ENCODE measurements at regions not wholly inside any gene's neighbourhood (a gene's known extent, or its start where the extent isn't known, plus 50 kb on each side); places are given as distances from the start of the nearest gene placed in this dataset.

DNA sequence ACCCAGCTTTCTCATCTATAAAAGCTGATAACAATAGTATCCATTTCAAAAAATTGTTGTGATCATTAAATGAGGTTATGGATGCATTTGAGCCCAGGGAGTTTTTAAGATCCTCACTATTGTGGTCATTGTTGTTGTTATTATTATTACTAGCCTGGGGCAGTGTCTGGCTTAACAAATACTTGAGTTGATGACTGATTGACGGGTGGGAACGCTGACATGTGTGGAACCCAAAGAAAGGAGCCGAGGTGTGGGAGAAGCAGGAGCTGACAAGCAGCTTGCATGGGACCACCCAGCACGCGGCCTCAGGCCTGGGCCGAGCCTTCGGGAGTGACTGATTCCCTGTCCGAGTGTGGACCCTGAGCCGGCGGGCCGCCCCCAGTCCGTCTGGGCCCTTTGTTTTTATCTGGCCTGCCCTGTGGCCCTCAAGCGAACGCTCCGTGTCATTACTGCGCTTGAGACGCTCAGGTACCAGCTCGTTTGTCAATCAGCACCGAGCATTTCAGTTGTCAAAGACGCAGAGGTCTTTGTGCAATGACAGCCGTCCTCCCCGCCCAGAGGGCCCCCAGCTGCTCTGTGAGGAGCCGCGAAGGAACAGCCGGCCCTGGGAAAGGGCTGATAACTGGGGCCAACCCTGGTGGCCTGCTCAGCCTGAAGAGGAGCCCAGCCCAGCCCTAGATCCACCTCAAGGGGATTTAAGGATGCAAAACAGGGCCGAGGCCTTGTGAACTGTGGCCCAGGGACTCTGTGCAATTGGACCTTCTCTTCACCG is 132.9 kb upstream of the FOXF1 start:
- TF ChIP-seq, protein P1, sequence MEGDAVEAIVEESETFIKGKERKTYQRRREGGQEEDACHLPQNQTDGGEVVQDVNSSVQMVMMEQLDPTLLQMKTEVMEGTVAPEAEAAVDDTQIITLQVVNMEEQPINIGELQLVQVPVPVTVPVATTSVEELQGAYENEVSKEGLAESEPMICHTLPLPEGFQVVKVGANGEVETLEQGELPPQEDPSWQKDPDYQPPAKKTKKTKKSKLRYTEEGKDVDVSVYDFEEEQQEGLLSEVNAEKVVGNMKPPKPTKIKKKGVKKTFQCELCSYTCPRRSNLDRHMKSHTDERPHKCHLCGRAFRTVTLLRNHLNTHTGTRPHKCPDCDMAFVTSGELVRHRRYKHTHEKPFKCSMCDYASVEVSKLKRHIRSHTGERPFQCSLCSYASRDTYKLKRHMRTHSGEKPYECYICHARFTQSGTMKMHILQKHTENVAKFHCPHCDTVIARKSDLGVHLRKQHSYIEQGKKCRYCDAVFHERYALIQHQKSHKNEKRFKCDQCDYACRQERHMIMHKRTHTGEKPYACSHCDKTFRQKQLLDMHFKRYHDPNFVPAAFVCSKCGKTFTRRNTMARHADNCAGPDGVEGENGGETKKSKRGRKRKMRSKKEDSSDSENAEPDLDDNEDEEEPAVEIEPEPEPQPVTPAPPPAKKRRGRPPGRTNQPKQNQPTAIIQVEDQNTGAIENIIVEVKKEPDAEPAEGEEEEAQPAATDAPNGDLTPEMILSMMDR (IDR thresholded peaks at IDR 0.05) = no peak
- TF ChIP-seq POLR2A (IDR thresholded peaks at IDR 0.05) = no peak
